Activated T-helper 9 cell treated with anti-CD3 and anti-CD28 coated beads, Interleukin-2, amount 50 U/mL, for 16 hours (primary cell): ENCODE measurements at regions not wholly inside any gene's neighbourhood (a gene's known extent, or its start where the extent isn't known, plus 50 kb on each side); places are given as distances from the start of the nearest gene placed in this dataset.

ENCODE experiments used
- DNase-seq: peaks from one replicate; pipeline ENCODE4 v3.0.0-alpha.2; 2020; ENCODE audit warnings: low read depth

GRCh38 chr13:103324641-103325040 lies 258.4 kb upstream of the SLC10A2 start:
- no peak for DNase-seq

GRCh38 chr13:103315711-103316110 lies 249.5 kb upstream of the SLC10A2 start:
- no peak for DNase-seq

GRCh38 chr13:103312467-103312866 lies 246.2 kb upstream of the SLC10A2 start:
- DNase-seq, result no peak

GRCh38 chr13:103308667-103309066 lies 242.4 kb upstream of the SLC10A2 start:
- no peak for DNase-seq

- DNase-seq, result no peak
Observed at GRCh38 chr13:103306163-103306562, 239.9 kb upstream of the SLC10A2 start.

GRCh38 chr13:103303078-103303651 lies 236.9 kb upstream of the SLC10A2 start:
- DNase-seq, result no peak

- no peak for DNase-seq
Observed at GRCh38 chr13:103302676-103303075, 236.5 kb upstream of the SLC10A2 start.

- DNase-seq, result no peak
Observed at GRCh38 chr13:103299079-103299478, 232.9 kb upstream of the SLC10A2 start.

- DNase-seq, result no peak
Observed at GRCh38 chr13:103297083-103297482, 230.9 kb upstream of the SLC10A2 start.

- DNase-seq, result no peak
Observed at GRCh38 chr13:103291798-103292572, 225.8 kb upstream of the SLC10A2 start.

GRCh38 chr13:103291226-103291625 lies 225.0 kb upstream of the SLC10A2 start:
- no peak for DNase-seq

GRCh38 chr13:103289681-103290080 lies 223.5 kb upstream of the SLC10A2 start:
- DNase-seq, result no peak

- DNase-seq, result no peak
Observed at GRCh38 chr13:103288114-103288513, 221.9 kb upstream of the SLC10A2 start.

- DNase-seq, result no peak
Observed at GRCh38 chr13:103287659-103288058, 221.4 kb upstream of the SLC10A2 start.

GRCh38 chr13:103284466-103284865 lies 218.2 kb upstream of the SLC10A2 start:
- DNase-seq, result no peak

GRCh38 chr13:103283451-103283820 lies 217.2 kb upstream of the SLC10A2 start:
- DNase-seq, result no peak

- DNase-seq, result no peak
Observed at GRCh38 chr13:103282571-103283450, 216.6 kb upstream of the SLC10A2 start.

- no peak for DNase-seq
Observed at GRCh38 chr13:103277959-103278694, 211.9 kb upstream of the SLC10A2 start.

GRCh38 chr13:103276775-103277498 lies 210.7 kb upstream of the SLC10A2 start:
- no peak for DNase-seq

- DNase-seq, result no peak
Observed at GRCh38 chr13:103275722-103276121, 209.5 kb upstream of the SLC10A2 start.

GRCh38 chr13:103275081-103275480 lies 208.9 kb upstream of the SLC10A2 start:
- no peak for DNase-seq

GRCh38 chr13:103273825-103274224 lies 207.6 kb upstream of the SLC10A2 start:
- no peak for DNase-seq
